Endometrium (tissue), 2 donors: ENCODE measurements at regions not wholly inside any gene's neighbourhood (a gene's known extent, or its start where the extent isn't known, plus 50 kb on each side); places are given as distances from the start of the nearest gene placed in this dataset.

Source experiments
- FAIRE-seq: peaks from 2 replicates; lab custom pipeline; 2012; peaks lifted over from hg19 to GRCh38; lab: Jason Lieb, UNC
- donor health status: control.
- donor health status: control.

DNA sequence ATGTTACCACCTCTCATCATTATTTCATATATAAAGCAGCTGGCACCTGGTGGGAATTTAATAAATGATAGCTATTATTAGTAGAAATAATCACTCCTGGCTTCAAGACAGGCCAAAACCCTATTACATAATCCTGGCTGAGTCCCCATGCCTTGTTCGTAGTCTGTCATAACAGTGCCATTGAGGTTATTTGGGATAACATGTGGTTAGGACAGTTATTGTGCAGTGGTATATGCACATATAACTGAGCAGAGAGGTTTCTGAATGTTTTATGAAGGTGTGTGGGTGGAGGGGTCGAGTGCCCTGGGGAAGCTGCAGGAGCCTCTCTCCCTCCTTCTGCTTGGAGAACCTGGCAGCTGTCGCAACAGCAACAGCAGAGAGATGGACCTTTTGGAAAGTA, 162.4 kb upstream of the NABP1 start:
- no peak for FAIRE-seq

DNA sequence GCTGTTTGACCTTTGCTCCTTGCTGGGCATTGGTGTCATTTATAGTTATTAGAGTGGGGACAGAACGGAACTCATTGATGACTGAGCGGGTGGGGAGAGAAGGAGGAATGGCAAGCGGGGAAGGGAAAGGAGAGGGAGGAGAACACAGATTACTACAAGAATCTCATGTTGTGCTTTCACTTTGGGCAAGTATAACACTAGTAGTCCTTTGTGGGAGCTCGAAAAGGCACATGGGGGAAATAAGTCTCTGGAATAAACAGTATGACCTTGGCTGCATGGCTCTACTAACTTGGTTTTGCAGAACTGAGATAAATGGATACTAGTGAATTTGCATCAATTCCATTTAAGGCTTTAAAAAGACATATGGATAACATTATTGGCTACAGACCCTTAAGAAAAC, 161.7 kb upstream of the NABP1 start:
- no peak for FAIRE-seq

DNA sequence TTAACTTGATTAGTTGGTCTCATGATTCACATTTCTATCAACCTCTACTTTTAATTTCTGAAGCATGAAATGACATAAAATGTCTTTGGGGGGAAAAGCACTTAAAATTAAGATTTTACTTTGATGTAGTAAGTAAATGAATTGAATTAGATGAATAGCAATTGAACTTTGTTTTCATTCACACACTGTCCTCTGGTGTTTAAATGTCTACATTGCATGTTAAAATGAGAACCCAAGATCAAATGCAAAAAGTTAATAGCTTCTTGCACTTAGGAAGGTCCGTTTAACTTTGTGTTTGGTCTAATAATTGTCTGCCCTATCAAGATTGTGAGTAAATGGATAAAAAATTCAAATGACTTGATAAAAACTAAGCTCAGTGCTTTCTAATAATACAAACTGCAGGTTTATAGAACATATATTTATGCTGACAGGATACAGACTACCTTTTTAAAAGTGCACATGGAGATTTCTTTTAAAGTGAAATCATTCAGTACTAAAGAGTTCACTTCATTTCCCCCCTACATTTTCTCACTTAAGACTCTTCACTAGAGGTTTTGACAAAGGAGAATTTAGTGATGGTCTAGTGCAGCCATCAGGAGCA, 156.2 kb upstream of the NABP1 start:
- peak; percentile 92 for FAIRE-seq

DNA sequence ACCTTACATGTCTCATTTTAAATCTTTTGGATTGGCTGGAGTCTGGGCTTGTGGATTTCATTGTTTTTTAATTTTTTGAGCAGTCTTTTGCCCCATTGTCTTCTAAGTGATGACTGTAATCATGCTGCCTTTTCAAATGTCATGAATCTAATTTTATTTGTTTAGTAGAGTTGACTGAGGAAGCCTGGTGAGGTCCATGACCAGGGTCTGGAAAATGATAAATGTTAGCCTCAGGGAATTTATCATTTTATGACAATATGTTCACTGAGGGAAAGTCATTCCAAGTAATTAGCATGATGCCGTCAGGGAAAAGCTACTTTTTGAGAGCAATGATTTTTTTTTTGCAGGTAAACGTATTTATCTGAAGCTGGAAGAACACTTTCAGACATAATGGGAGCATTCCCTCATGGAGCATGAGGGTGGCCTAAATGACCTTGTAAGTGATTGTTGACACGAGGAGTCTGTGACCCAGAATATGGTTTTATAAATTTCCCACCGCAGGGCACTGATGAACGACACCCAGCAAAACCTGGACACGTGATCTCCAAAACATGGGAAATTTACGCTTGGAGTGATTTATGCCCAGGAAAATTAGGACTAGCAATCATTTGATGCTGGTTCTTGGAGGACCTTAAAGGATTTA, 155.3 kb upstream of the NABP1 start:
- FAIRE-seq: no peak

DNA sequence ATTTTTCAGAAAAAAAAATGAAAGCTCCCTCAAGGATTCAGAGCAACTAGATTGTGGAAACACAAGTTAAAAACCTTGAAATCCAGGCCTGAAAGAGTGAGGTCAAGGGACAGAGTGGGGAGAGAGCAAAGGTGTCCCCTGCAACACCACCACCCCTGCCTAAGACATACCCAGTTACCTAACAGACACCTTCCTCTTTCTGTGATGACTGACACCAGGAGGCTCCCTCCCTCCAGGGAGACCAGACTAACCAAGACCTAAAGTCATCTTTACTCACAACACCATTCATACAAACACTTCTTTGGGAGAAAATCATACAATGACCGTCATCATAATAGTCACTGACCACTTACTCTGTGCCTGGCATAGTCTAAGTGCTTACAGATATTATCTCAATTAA, 151.8 kb upstream of the NABP1 start:
- no peak for FAIRE-seq

DNA sequence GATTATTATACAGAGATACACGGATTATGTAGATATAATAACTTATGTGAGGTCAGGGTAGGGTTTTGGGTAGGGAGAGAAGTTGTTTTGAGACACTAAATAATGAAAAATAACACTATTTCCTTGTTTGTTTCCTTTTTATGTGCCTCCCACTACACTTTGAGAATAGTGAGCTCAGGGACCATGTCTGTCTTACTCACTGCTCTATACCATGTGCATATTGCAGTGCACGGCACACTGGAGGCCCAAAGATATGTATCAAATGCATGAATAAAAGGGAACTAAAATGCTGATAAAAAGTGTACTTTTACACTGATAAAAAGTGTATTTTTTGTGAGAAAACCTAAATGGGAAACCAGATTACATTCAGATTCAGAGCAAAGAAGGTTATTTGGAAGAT, 151.4 kb upstream of the NABP1 start:
- FAIRE-seq: no peak

DNA sequence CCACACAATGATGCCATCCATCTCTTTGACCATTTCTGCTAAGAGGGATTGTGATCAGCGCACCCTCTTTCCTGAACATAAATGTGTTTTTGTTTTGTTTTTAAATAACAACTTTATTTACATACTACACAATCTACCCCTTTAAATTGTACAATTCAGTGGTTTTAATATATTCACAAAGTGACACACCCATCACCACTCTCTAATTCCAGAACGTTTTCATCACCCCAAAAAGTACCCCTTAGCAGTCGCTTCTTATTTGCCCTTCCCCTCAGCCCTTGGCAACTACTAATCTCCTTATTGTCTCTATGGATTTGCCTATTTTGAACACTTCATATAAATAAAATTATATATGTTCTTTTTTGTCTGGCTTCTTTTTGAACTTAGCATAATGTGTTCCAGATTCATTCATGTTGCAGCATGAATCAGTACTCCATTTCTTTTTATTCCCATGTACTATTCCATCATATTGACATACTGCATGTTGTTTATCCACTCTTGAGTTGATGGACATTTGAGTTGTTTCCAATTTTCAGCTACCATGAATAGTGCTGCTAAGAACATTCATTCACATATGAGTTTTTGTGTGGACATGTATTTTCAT, 150.9 kb upstream of the NABP1 start:
- no peak for FAIRE-seq

DNA sequence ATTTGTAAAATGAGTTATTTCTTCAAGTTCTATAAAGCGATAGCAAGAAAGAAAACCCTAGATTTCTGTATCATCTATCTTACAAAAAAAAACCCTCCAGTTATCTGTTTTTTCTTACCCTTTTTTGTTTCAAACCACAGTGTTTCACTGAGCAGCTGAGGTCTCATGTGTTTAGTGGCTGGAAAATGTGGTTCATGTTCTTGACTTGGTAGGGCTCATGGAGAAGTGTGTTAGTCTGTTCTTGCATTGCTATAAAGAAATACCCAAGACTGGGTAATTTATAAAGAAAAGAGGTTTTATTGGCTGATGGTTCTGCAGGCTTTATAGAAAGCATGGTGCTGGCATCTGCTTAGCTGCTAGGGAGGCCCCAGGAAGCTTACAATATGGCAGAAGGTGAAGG, 147.3 kb upstream of the NABP1 start:
- FAIRE-seq: no peak

DNA sequence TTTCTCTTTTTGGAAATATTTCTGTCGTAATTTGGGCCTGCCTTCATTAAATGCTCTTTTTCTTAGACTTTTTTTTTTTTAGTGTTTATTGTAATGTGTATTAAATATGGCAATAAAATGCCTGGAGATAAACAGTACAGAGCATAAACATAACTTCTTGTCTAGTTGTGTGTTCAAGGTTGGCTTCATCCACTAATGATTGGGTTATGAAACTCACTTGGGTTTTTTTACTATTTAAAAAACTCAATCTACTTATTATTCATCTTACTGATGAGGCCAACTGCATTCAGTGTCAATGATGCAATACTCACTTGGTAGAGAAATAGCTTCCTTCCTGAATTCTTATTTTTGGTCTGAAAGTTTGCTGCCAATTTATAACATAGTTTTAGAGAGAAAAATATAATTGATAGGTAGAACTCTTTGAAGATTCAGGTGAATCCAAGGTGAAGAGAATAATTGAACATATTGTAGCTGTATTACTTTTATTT, 144.2 kb upstream of the NABP1 start:
- no peak for FAIRE-seq

DNA sequence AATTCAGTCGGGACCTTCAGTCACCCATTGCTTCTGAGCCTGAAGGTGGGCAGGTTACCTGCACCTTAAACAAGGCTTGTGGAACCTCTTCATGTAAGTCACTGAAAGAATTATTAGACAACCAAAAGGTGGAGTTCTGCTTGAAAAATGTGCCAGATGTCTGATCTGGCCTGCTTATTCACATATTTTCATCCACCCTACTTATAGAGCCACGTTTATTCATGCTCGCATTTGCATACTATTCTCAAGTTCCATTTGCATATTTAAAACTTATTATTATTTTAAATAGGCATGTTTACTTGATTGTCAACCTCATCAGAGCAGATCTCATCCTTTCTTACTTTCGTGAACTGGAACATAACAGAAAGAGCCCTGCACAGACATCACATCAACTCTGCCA, 140.0 kb upstream of the NABP1 start:
- FAIRE-seq: no peak

DNA sequence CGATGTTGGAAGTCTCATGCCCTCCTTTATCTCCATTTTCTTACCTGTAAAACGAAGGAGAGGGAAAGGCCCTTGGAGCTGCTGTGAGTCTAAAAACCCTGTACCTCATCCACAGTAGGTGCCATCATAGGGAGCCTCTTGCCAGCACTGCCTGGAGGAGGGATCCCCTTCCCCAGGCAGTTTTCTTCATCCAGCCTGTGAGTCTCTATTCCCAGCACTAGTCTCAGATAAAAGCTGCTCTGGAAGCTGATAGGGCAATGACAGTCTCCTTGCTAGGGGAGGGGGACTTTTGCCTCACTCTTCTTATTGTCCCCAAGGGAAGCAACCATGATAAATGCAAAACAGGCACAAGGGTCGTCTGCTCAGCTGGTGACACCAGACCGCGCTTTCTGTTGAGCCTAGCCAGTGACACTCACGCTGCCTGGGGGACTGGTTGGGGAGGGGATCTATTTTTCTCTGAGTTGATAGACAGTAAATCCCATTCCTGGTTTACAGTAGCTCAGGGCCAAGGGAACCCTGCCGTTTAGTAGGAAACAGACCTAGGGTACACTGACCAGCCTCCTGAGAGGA, 139.5 kb upstream of the NABP1 start:
- FAIRE-seq: no peak

DNA sequence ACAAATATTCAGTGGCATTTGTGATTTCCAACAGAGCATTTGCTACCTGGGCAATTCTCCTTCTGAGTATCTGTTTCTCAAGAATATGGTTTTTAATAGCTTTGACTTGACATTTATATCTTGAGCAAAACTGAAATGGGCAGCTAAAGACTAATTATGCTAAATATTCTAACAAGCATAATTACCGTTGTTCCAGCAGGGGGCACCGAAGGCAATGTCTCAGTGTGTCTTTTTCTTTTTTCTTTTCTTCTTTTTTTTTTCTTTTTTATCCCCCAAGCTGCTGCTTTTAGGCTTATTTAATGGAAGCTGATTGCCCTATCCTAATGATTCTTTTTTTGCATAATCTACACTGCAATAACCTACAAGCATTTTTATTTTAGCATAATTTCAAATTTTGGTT, 138.9 kb upstream of the NABP1 start:
- FAIRE-seq: peak; percentile 48

DNA sequence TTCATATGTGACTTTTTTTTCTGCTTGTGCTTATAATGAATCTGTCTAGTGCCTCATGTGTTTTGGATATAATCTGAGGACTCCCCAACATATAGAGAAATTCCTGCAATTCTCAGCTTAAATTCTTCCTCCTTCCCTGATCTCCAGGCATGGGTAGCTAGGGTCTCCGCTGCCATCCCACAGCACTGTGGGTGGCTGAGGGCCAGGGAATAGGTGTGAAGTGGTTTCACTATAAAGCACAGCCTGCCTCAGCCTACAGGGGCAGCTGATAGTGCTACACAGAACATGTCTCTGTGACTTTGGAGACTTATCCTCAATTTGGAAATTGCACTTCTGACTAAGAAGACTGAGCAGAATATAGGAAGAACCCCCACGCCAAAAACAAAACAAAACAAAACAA, 137.3 kb upstream of the NABP1 start:
- no peak for FAIRE-seq

DNA sequence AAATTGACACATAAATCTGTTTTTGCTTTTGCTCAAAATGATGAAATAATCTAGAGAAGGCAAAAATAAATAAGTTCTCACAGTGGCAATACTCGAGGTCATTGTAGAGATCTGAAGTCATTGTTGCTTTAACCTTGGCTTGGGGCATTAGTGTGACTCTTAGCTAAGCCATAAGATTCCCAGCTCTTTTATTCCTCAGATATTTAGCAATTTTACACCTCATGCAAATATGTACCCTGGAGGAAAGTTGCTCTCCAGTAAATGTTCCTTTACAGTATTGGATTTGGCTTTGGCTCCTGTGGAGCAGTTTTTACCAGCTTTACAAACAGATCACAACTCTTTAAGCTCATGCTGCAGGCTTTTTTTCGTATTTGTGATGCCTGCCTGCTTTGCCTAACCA, 134.2 kb upstream of the NABP1 start:
- FAIRE-seq: no peak

DNA sequence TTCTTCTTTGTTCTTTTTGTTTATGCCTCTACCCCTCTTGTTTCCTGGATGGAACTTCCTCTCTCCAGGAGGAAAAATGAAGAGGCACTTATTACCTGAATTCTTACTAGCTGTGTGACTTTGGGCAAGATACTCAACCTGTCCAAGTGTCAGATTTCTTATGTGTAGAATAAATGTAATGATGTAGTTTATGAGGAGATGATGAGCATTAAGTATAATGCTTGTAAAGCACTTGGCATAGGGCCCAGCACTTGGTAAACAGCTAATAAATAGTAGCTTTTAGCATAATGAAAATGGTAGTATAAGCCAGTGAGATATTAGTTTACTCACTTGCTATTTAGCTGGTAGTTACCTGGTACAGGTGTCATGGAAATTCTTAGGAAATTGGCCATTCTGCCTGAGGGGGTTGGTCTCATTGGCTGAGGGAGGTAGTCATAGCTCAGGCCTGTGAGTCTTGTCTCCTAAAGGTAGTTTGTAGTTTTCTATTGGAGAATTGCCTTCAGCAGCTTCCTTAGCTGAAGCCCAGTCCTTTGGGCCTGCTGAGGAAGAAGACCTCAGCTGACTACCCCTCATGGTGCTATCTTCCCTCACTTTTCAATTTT, 133.4 kb upstream of the NABP1 start:
- FAIRE-seq: no peak

DNA sequence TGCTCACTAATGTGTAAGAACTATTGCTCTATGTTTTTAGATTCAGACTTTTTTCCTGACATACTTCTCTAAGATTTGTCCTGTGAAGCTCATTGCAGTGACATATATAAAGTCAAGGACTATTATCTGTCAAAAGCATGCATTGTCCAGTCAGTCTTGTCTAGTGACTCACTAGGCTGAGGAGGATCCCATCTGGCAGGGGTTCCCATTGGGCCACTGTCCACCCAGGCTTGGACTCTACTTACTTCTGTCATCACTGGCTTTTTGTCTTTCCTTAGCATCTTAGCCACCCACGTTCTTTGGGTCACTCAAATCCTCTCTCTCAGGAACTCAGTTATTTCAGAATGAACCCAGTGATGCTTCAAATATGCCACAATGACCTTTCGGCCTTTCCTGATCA, 132.6 kb upstream of the NABP1 start:
- no peak for FAIRE-seq

DNA sequence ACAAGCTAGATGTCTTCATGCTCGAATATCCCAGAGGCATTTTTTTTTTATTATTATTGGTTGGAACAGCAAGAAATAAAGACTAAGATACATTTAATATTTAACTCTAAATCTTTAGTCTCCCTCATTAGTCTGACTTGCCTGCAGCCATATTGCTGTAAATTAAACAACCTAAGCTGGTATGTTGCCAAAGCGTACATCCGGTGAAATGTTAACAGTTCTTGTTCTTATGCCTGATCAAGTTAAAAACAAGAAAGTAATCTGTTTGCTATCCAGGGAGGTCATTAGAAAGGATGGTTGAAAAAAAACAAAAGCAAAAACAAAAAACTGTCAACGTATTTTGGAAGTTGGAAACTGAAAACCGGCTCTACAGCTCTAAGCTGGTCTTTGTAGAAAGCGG, 125.9 kb upstream of the NABP1 start:
- FAIRE-seq: peak; percentile 41

DNA sequence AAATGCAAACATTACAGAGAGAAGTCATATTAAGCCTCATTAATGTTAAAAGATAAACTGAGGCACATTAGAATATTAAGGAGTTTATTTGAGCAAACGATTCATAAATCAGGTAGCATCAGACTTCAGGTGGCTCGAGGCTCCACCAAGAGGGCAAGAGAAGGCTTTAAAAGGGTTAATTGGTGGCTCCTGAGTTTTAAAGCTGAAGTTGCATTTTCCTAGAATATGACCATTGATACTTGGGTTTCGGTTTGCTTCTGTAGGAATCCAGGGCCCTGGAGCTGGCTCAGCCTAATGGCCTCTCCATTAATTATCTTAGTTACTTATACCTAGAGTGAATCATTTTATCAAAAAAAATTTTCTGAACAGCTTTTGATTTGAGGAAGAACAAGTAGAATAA, 123.7 kb upstream of the NABP1 start:
- no peak for FAIRE-seq

DNA sequence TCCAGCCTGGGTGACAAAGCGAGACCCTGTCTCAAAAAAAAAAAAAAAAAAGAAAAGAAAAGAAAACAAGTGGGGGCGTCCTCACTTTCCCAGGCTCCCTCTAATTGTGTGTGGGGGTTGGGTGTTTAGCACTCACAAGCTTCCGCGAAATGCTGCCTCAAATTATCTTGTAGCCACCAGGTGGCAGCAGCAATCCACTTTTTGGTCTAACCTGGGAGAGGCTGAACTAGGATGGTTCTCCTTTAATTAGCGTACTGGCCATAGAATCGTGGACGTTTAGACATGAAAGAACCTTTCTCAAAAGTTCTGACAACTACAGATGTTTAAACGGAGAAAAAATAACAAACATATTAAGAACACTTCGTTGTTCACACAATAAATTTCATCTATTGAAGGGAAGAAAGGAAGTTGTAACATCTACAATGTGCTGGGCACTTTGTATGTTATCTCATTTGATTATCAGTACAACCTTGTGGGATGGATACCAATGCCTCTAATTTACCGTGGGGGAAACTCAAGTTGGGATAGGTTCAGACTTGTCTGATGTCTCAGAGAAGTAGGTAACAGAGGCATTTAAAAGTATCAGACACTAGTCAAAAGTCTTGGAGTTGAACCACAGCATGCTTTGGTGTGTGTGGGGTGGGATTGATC, 122.7 kb upstream of the NABP1 start:
- peak; percentile 72 for FAIRE-seq

DNA sequence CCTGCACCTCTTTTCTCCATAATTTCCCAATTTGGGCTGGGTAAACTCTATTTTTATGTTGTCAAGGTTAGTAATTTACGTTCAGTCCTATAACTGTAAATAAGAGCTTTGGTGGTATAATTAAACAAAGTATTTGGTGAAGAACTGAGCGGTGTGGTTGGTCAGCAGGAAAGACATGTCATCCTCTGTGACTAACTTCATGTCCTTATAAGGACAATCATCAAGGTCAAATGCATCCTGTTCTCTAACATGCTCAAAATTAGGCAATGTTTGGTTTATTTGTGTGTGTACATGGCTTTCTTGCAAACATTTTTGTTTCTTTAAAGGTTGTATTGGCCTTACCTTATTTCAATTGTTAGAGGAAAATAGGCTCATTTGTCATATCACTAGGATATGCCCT, 121.5 kb upstream of the NABP1 start:
- FAIRE-seq: no peak

DNA sequence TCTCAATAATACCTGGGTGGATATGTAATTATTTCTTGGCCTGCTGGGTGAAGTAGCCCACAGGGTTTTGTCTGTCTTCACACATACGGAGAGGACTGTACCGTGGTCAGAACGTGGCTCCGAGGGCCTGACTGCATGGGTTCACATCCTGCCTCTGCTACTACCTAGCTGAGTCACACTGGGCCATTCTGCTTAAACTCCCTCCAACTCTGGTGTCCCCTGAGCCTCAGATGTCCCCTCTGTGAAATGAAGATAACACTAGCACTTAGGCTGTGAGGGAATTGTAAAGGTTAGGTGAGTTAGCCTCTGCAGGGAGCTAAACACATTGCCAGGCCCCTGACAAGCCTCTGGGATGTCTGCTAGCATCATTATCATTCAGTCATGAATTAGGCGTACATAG, 120.1 kb upstream of the NABP1 start:
- no peak for FAIRE-seq

DNA sequence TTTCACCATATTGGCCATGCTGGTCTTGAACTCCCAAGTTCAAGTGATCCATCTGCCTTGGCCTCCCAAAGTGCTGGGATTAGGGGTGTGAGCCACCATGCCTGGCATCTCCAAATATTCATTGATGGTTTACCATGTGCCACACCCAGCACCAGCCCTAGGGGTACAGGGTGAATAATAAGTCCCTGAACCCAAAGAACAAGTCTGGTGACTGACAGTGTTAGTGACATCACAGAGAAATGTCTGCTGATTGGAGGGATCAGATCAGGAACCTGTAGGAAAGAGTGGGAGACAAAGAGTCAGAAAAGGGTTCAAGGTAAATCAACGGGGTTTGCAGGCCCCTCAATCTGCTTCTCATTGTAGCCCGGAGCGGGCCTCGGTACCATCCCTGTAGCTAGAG, 118.4 kb upstream of the NABP1 start:
- no peak for FAIRE-seq
